GM19455 (cell line): ENCODE measurements at regions not wholly inside any gene's neighbourhood (a gene's known extent, or its start where the extent isn't known, plus 50 kb on each side); places are given as distances from the start of the nearest gene placed in this dataset.

ENCODE experiments used
- ATAC-seq: cut with Tn5 transposase; IDR thresholded peaks from one replicate; pipeline ENCODE4 v1.9.1; 2021; ENCODE audit not compliant: unreplicated experiment

DNA sequence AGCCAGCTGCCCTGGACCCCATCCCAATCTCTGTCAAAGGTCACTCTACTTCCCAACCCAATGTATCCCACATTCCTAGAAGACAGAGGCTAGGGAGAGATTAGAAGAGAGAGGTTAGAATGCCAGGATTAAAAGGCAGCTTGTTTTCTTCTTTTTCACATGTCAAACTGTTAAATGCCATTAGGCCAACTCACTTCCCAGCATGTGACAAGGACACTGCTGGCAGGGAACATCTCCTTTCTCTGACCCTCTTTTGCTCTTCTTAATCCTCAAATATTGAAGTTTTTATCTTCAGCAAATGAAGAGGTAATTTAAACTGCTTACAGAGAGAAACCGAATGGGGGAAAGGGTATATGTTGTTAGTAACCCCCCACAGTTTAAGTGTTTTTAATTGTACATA is 89.1 kb downstream of the BBS10 start:
- no peak for ATAC-seq

DNA sequence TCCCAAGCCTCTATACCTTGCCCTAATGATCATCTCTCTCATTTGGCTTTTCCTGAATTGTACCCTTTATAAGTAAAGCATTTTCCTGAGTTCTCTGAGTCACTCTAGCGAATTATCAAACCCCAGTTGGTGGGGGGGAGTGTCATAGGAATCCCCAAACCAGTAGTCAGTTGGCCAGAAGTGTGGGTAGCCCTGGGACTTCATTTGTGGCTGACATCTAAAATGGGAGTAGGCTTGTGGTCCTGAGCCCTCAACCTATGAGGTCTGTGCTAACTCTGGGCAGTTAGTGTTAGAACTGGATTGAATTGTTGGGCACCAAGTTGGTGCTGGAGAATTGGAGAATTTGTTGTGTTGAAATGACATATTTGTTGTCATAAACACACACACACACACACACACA is 91.3 kb downstream of the BBS10 start:
- ATAC-seq: no peak

- no peak for ATAC-seq
Observed at GRCh38 chr12:76256321-76256720, 91.9 kb downstream of the BBS10 start.

DNA sequence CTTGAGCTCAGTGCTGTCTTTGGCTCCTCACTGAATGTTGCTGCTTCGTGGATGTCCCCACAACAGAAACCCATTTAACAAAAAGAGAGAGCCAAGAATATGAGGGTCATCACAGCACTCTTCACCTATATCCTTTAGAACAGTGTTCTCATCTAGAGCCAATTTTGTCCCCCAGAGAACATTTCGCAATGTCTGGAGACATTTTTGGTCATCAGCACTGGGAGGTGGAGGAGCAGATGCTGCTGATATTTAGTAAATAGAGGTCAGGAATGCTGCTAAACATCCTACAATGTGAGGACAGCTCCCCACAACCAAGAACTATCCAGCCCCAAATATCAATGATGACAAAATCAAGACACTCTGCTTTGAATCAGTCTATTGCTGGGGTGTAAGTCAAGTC is 92.5 kb downstream of the BBS10 start:
- ATAC-seq: no peak

DNA sequence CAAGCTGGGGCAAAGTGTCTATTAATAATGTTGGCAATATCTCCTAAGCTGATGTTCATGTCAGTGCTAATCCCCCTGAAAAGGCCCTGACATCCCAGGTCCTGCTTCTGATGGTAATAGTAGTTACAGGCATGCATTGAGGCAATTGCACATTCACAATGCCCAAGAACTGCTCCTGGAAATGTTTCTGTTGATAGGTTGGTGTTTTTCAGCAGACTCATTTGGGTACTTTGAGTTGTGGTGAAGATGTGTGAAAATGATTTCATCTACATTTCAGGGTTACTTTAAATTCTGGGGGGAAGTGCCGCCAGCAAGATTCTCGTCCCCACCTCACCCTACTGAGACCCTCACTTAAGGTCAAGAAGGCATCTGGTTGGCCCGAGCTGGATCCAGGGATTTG is 92.9 kb downstream of the BBS10 start:
- no peak for ATAC-seq

- no peak for ATAC-seq
Observed at GRCh38 chr12:76252031-76252430, 96.2 kb downstream of the BBS10 start.

GRCh38 chr12:76250256-76250655 is 98.0 kb downstream of the BBS10 start:
- ATAC-seq: no peak

DNA sequence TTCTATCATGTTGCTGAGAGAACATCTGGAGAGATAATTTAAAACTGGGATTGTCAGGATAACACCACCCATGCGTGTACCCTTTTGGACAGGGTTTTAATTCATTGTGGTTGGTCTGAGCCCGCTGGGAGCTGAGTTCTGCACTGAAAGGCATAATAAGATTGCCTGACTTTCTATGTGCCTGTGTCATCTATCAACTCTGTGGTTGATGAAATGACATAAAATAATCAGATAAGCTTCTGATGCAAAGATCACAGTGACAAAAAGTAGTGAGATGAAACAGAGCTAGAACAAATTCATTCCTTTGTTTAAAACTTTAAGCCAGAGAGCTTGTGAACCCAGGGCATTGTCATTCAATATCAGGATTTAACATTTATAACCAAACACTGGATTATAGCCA is 98.7 kb downstream of the BBS10 start:
- ATAC-seq: no peak

DNA sequence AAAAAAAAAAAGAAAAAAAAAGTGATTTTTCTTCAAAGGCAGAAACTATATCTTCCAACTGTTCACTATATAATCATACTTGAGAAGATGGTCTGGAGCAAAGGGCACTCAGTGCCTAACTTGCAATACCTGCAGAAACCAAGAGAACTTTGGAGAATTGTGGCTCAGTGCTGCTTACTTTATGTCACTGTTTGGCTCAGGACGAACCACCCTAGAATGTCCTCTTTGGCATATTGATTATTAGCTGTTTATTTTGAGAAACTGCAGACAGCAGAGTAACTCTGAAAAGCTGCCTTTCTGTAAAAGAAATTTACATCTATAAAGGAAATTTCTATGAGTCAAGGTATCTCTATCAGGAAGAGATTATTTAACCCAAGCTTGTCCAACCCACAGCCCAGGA is 100.2 kb downstream of the BBS10 start:
- no peak for ATAC-seq

- ATAC-seq: no peak
Observed at GRCh38 chr12:76247026-76247646, 101.1 kb downstream of the BBS10 start.

DNA sequence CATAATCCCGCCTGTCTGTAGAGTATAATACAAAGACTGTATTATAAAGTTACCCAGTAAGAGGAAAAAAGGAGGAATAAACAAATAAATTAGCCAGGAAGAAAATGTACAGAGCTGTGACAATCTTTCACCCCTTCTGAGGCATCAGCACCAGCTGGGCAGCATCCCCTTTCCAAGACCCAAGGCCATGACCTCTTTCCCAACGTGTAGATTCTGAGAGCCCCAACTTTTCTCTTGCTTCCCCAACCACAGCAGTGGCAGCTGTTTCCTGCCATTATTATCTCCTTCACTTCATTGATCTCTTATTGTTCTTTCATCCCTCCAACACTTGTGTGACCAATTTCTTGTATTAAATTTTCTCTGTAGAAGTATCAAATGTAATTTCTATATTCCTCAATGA is 101.6 kb downstream of the BBS10 start:
- ATAC-seq: no peak

GRCh38 chr12:76244300-76244699 is 103.9 kb downstream of the BBS10 start:
- ATAC-seq: no peak

DNA sequence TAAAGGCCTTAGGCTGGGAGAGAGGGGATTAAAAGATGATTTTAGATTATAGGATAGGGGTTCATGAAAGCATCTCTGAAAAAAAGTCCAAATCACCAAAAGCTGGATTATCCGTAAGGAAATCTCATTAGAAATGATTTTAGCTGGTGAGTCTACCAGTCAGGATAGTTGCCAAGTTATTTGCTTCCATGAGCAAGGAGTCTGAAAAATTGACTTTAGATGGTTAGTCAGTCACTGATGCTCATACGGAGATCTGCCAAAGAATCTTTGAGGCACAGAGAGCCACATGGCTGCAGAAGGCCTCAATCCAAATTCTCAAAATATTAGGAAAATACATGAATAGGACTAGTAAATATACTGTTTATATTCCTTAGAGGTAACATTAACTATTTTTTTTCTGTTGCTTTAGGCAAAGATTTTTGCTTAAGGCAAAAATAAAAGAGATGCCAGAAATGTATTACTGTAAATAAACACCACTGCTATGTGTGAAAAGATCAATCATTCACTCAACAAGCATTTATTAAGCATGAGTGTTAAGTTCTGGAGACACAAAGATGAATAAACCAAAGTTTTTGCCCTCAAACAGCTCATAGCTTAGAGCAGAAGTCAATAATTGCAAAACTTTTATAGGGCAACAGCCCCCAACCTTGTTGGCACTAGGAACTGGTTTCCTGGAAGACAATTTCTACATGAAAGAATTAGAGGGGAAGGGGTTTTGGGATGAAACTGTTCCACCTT is 105.2 kb downstream of the BBS10 start:
- ATAC-seq: no peak

DNA sequence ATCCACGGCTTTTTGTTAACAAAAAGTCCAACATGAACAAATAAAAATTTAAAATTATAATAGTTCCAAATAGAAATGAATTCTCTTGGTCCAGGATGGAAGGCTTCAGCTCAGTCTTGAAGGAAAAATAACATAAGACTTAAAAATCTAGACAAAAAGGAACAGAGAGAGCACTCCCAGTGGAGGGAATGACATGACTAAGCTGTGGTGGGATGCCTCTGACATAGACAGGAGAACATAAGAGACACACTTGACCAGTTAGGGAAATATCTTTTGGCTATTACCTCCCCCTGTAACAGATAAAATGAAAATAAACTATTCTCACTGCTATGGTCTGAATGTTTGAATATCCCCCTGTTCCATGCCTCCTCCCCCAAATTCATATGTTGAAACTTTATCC is 106.8 kb downstream of the BBS10 start:
- no peak for ATAC-seq

- ATAC-seq: no peak
Observed at GRCh38 chr12:76240281-76240680, 107.9 kb downstream of the BBS10 start.

- ATAC-seq: no peak
Observed at GRCh38 chr12:76238688-76239087, 109.5 kb downstream of the BBS10 start.

- ATAC-seq: no peak
Observed at GRCh38 chr12:76237086-76237701, 111.0 kb downstream of the BBS10 start.

DNA sequence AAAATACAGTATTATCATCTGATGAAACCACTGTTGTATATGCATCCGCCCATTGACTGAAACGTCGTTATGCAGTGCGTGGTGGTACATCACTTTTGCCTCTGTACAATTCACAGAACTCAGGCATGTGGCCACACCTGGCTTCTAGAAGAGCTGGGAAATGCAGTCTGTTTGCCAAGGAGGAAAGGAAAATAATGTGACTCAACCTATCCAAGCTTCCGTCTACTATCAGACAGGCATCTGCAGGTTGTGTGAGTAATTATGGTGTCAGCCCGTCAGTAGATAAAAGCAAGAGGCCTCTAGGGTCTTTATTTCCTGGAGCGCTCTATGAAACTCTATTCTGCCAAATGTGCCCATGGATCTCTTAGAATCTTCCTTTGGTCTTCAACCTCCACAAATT is 111.6 kb downstream of the BBS10 start:
- ATAC-seq: no peak

- ATAC-seq: no peak
Observed at GRCh38 chr12:76234741-76235140, 113.5 kb downstream of the BBS10 start.

DNA sequence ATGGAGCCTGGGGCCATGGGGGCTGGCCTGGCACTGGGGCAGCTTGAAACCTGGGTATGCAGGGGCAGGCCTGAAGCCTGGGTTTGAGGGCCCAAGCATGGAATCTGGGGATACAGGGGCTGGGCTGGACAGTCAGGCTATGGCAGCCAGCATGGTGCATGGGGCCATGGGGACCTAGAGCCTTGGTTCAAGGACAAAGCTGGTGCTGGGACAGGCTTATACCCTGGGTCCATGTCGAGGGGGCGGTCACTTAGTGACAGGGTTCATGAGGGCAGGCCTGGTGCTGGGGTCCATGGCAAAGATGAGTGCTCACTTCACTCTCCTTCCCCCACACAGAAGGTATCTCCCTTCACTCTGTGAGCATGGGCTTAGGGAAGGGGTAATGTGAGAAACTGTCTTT is 116.2 kb downstream of the BBS10 start:
- ATAC-seq: no peak

DNA sequence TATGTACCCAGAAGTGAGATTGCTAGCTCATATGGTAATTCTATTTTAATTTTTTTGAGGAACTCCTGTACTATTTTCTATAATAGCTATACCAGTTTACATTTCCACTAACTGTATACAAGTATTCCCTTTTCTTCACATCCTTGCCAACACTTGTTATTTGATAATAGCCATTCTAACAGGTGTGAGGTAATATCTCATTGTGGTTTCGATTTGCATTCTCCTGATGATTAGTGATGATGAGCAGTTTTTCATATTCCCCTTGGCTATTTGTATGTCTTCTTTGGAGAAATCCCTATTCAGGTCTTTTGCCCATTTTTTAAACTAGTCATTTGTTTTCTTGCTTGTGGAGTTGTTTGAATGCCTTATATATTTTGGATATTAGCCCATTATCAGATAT is 121.3 kb downstream of the BBS10 start:
- ATAC-seq: no peak

DNA sequence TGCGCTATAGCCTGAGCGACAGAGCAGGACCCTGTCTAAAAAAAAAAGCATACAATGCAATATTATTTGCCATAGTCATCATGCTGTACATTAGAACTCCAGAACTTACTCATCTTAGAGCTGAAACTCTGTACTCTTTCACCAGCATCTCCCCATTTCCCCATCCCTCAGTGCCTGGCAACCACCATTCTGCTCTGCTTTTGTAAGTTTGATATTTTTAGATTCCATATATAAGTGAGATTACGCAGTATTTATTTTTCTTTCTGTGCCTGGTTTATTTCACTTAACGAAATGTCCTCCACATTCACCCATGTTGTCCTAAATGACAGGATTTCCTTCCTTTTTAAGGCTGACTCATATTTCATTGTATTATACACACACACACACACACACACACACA is 121.8 kb downstream of the BBS10 start:
- ATAC-seq: no peak

GRCh38 chr12:76223869-76224268 is 124.3 kb downstream of the BBS10 start:
- ATAC-seq: no peak
